Tibial nerve (tissue), 4 donors: ENCODE measurements at regions not wholly inside any gene's neighbourhood (a gene's known extent, or its start where the extent isn't known, plus 50 kb on each side); places are given as distances from the start of the nearest gene placed in this dataset.

Experiments used
- CTCF ChIP-seq, 5 experiments: fragments of 200-600 bp in 3 of 5; fragments of 450-650 bp in 2 of 5; sonication (generic) in 3 of 5; IDR thresholded peaks; one replicate each; pipeline ENCODE4 v1.5.1; 2016 to 2019; ENCODE audit warnings: antibody characterized with exemption in 5 of 5, mild to moderate bottlenecking in 3 of 5, moderate library complexity in 2 of 5
- EP300 ChIP-seq, 2 donors: sonication (generic); formaldehyde crosslinking; IDR thresholded peaks; one replicate each; pipeline ENCODE4 v1.6.1; 2017; ENCODE audit warnings: antibody characterized with exemption in 2 of 2, mild to moderate bottlenecking in 1 of 2

GRCh38 chr16:7938175-7938574 is 605.5 kb downstream of the RBFOX1 start:
- TF ChIP-seq CTCF (IDR thresholded peaks at IDR 0.05) (no peak), EP300 (IDR thresholded peaks at IDR 0.05) (no peak)
